OCI-LY1 (cell line): ENCODE measurements at regions not wholly inside any gene's neighbourhood (a gene's known extent, or its start where the extent isn't known, plus 50 kb on each side); places are given as distances from the start of the nearest gene placed in this dataset.

Experiments used
- H2AFZ ChIP-seq: fragments of 200-600 bp; sonication (generic), shearing (Covaris generic); 2 replicates; pipeline ENCODE4 v1.6.0; 2014; ENCODE audit warnings: antibody characterized with exemption, mild to moderate bottlenecking, low read length
- H3F3A ChIP-seq: fragments of 200-600 bp; sonication (generic), shearing (Covaris generic); 2 replicates; pipeline ENCODE4 v1.6.0; 2014; ENCODE audit warnings: mild to moderate bottlenecking, antibody characterized with exemption, low read length, moderate library complexity; ENCODE audit not compliant: insufficient read depth
- H3K27ac ChIP-seq: fragments of 200-600 bp; sonication (generic); 2 replicates; pipeline ENCODE4 v1.5.1; 2014; ENCODE audit warnings: low read length, mixed run types, mild to moderate bottlenecking, low read depth; ENCODE audit not compliant: poor library complexity, severe bottlenecking
- H3K27me3 ChIP-seq: fragments of 200-600 bp; sonication (generic); 2 replicates; pipeline ENCODE4 v1.6.0; 2014; ENCODE audit warnings: antibody characterized with exemption, mild to moderate bottlenecking, low read length, moderate library complexity; ENCODE audit not compliant: insufficient read depth
- H3K36me3 ChIP-seq: fragments of 200-600 bp; sonication (generic); 2 replicates; pipeline ENCODE4 v1.6.1; 2014; ENCODE audit warnings: mild to moderate bottlenecking, antibody characterized with exemption, low read length, moderate library complexity, mixed read lengths; ENCODE audit not compliant: insufficient read depth
- H3K4me1 ChIP-seq: fragments of 200-600 bp; sonication (generic); 2 replicates; pipeline ENCODE4 v1.5.1; 2014; ENCODE audit warnings: mild to moderate bottlenecking, low read length, moderate library complexity; ENCODE audit not compliant: insufficient read depth, severe bottlenecking
- H3K4me2 ChIP-seq: fragments of 200-600 bp; sonication (generic), shearing (Covaris generic); 2 replicates; pipeline ENCODE4 v1.6.1; 2014; ENCODE audit warnings: low read length
- H3K4me3 ChIP-seq: fragments of 200-600 bp; sonication (generic); 2 replicates; pipeline ENCODE4 v1.5.1; 2014; ENCODE audit warnings: low read length, low read depth, mild to moderate bottlenecking, mixed read lengths; ENCODE audit not compliant: poor library complexity, severe bottlenecking
- H3K79me2 ChIP-seq: fragments of 200-600 bp; shearing (Covaris generic); 2 replicates; pipeline ENCODE4 v1.6.1; 2016; ENCODE audit warnings: mixed run types, low read length, mixed read lengths; ENCODE audit not compliant: insufficient read depth
- H3K9ac ChIP-seq: fragments of 200-600 bp; sonication (generic), shearing (Covaris generic); 2 replicates; pipeline ENCODE4 v1.6.1; 2014; ENCODE audit warnings: mild to moderate bottlenecking, low read length, mixed read lengths
- H3K9me2 ChIP-seq: fragments of 200-600 bp; sonication (generic), shearing (Covaris generic); 2 replicates; pipeline ENCODE4 v1.6.1; 2014; ENCODE audit warnings: low read depth, mild to moderate bottlenecking, low read length, mixed read lengths
- H3K9me3 ChIP-seq: fragments of 200-600 bp; shearing (Covaris generic); 2 replicates; pipeline ENCODE4 v1.6.1; 2014; ENCODE audit warnings: low read length, mixed read lengths
- H4K20me1 ChIP-seq: fragments of 200-600 bp; sonication (generic), shearing (Covaris generic); 2 replicates; pipeline ENCODE4 v1.6.0; 2016; ENCODE audit warnings: mild to moderate bottlenecking, low read length; ENCODE audit not compliant: insufficient read depth
- EZH2 ChIP-seq: fragments of 200-600 bp; sonication (generic), shearing (Covaris generic); IDR thresholded peaks from 2 replicates; pipeline ENCODE4 v1.8.0; 2017; ENCODE audit warnings: borderline replicate concordance, mixed run types, mild to moderate bottlenecking, antibody characterized with exemption, low read length, moderate library complexity, mixed read lengths
- TF ChIP-seq, protein P1 (sequence below): fragments of 200-600 bp; sonication (generic), shearing (Covaris generic); IDR thresholded peaks from 2 replicates; pipeline ENCODE4 v1.5.1; 2017; ENCODE audit warnings: mild to moderate bottlenecking, antibody characterized with exemption, low read length, moderate library complexity, mixed read lengths

GRCh38 chr7:135811506-135811905 is 62.9 kb upstream of the FAM180A start:
- Histone ChIP-seq H3K9me2 (no peaks in the 10 kb centered on the region), H3K9ac (no peak overlapping the region), H3F3A (no peaks in the 10 kb centered on the region), H3K4me2 (no peak overlapping the region), H3K27ac (no peak overlapping the region), H4K20me1 (no peaks in the 10 kb centered on the region), H3K79me2 (no peaks in the 10 kb centered on the region), H3K4me1 (no peaks in the 10 kb centered on the region), H3K9me3 (no peaks in the 10 kb centered on the region), H3K4me3 (no peak overlapping the region), H2AFZ (no peak overlapping the region), H3K27me3 (no peaks in the 10 kb centered on the region; the same call in 1 of the 2 replicates), H3K36me3 (no peaks in the 10 kb centered on the region)
- no peak for TF ChIP-seq EZH2
- TF ChIP-seq, protein P1, sequence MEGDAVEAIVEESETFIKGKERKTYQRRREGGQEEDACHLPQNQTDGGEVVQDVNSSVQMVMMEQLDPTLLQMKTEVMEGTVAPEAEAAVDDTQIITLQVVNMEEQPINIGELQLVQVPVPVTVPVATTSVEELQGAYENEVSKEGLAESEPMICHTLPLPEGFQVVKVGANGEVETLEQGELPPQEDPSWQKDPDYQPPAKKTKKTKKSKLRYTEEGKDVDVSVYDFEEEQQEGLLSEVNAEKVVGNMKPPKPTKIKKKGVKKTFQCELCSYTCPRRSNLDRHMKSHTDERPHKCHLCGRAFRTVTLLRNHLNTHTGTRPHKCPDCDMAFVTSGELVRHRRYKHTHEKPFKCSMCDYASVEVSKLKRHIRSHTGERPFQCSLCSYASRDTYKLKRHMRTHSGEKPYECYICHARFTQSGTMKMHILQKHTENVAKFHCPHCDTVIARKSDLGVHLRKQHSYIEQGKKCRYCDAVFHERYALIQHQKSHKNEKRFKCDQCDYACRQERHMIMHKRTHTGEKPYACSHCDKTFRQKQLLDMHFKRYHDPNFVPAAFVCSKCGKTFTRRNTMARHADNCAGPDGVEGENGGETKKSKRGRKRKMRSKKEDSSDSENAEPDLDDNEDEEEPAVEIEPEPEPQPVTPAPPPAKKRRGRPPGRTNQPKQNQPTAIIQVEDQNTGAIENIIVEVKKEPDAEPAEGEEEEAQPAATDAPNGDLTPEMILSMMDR: no peak

DNA sequence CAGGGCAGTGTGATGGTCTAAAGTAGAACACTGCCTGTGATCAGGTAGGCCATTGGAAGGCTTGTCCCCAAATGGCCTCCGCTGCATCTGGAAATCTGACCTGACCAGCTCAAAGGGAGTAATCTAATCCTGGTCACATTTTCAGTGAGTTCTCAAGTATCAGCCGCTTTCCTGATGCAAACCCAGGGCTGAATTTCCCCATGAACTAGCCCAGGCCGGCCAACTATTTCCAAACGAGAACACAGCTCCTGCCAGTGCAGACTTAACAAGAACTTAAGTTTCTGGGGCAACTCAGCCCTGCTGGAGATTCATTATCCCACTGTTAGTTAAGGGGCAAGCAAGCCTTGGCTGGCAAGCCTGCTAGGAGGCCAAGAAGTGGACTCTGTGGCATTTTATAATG is 59.6 kb upstream of the FAM180A start:
- Histone ChIP-seq H3K9me3 (no peaks in the 10 kb centered on the region), H3K4me1 (no peaks in the 10 kb centered on the region), H3K36me3 (no peaks in the 10 kb centered on the region), H3K27me3 (no peaks in the 10 kb centered on the region; the same call in 1 of the 2 replicates), H3K79me2 (no peaks in the 10 kb centered on the region), H3K4me2 (no peak overlapping the region), H3K4me3 (no peak overlapping the region), H3K9me2 (no peaks in the 10 kb centered on the region), H4K20me1 (no peaks in the 10 kb centered on the region), H3K27ac (no peak overlapping the region), H3F3A (no peaks in the 10 kb centered on the region), H3K9ac (no peak overlapping the region), H2AFZ (no peak overlapping the region)
- TF ChIP-seq, protein P1: no peak
- TF ChIP-seq EZH2: no peak

DNA sequence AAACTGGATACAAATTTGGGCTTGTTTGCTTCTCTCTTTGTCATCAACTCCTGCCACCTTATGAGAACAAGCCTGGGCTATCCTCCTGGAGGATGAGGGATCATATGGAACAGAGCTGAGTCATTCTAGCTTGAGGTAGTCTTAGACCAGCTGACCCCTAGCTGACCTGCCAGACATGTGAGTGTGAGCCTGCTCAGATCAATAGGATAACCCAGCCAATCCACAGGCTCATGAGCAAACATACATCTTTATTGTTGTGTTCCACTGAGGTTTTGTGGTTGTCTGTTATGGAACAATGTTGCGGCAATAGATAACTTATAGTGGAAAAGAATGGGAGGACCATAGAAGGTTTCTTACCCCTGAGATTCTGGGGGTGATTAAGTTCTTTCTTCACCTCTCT is 54.5 kb upstream of the FAM180A start:
- no peak overlapping the region for H3K9ac ChIP-seq
- H3K27me3 ChIP-seq: no peaks in the 10 kb centered on the region; the same call in 1 of the 2 replicates
- no peaks in the 10 kb centered on the region for H3K9me2 ChIP-seq
- H3K4me1 ChIP-seq: no peaks in the 10 kb centered on the region
- no peak overlapping the region for H3K4me2 ChIP-seq
- H3K27ac ChIP-seq: no peak overlapping the region
- H4K20me1 ChIP-seq: no peaks in the 10 kb centered on the region
- H2AFZ ChIP-seq: no peak overlapping the region
- TF ChIP-seq, protein P1: no peak
- TF ChIP-seq EZH2: no peak
- no peaks in the 10 kb centered on the region for H3K79me2 ChIP-seq
- no peaks in the 10 kb centered on the region for H3K9me3 ChIP-seq
- H3F3A ChIP-seq: no peaks in the 10 kb centered on the region
- H3K36me3 ChIP-seq: no peaks in the 10 kb centered on the region
- H3K4me3 ChIP-seq: no peak overlapping the region
